ENCODE measurements at regions not wholly inside any gene's neighbourhood (a gene's known extent, or its start where the extent isn't known, plus 50 kb on each side); places are given as distances from the start of the nearest gene placed in this dataset.

- H3K79me2 ChIP-seq (ENCODE audit: insufficient read depth, low read length): no peaks in the 10 kb centered on the region
- no peak overlapping the region for H3K9ac ChIP-seq (ENCODE audit: low read length)
- Mint-ChIP-seq H3K4me3 (ENCODE audit: unreplicated experiment) (no peak overlapping the region), H3K36me3 (ENCODE audit: low read depth, unreplicated experiment) (no peaks in the 10 kb centered on the region), H3K27me3 (ENCODE audit: low read depth, unreplicated experiment) (no peaks in the 10 kb centered on the region), H3K27ac (ENCODE audit: unreplicated experiment) (no peak overlapping the region), H3K4me1 (ENCODE audit: low read depth, unreplicated experiment) (no peaks in the 10 kb centered on the region), H3K9me3 (ENCODE audit: unreplicated experiment) (no peaks in the 10 kb centered on the region)
- no peak overlapping the region for H3K4me3 ChIP-seq (ENCODE audit: insufficient read depth, low read depth, low read length)
- H3K4me2 ChIP-seq (ENCODE audit: low read length): no peak overlapping the region
- H3K36me3 ChIP-seq (ENCODE audit: insufficient read depth, low read length): no peaks in the 10 kb centered on the region
- no peak overlapping the region for H3K27ac ChIP-seq (ENCODE audit: low read depth, low read length)
- FAIRE-seq: no peak
- H3K9me3 ChIP-seq (ENCODE audit: insufficient read depth, low read depth, low read length): no peaks in the 10 kb centered on the region
- no peaks in the 10 kb centered on the region for H3K27me3 ChIP-seq (ENCODE audit: insufficient read depth, low read length)
- DNase-seq (ENCODE audit: low read depth): no peak
- H4K20me1 ChIP-seq (ENCODE audit: insufficient read depth, low read length): no peaks in the 10 kb centered on the region
- H3K4me1 ChIP-seq (ENCODE audit: insufficient read depth, low read length): no peaks in the 10 kb centered on the region
- TF ChIP-seq EZH2 (IDR thresholded peaks at IDR 0.05; ENCODE audit: insufficient read depth, low read length): no peak
- TF ChIP-seq, protein P1, sequence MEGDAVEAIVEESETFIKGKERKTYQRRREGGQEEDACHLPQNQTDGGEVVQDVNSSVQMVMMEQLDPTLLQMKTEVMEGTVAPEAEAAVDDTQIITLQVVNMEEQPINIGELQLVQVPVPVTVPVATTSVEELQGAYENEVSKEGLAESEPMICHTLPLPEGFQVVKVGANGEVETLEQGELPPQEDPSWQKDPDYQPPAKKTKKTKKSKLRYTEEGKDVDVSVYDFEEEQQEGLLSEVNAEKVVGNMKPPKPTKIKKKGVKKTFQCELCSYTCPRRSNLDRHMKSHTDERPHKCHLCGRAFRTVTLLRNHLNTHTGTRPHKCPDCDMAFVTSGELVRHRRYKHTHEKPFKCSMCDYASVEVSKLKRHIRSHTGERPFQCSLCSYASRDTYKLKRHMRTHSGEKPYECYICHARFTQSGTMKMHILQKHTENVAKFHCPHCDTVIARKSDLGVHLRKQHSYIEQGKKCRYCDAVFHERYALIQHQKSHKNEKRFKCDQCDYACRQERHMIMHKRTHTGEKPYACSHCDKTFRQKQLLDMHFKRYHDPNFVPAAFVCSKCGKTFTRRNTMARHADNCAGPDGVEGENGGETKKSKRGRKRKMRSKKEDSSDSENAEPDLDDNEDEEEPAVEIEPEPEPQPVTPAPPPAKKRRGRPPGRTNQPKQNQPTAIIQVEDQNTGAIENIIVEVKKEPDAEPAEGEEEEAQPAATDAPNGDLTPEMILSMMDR (IDR thresholded peaks at IDR 0.05; ENCODE audit: insufficient read depth, low read depth, low read length): no peak
- no peak overlapping the region for H2AFZ ChIP-seq (ENCODE audit: low read depth, low read length)
Measured at GRCh38 chr13:68081061-68081460, 850.9 kb upstream of the PCDH9 start.

- TF ChIP-seq, protein P1 (IDR thresholded peaks at IDR 0.05; ENCODE audit: insufficient read depth, low read depth, low read length): no peak
- no peak for TF ChIP-seq EZH2 (IDR thresholded peaks at IDR 0.05; ENCODE audit: insufficient read depth, low read length)
- Histone ChIP-seq H3K4me1 (ENCODE audit: insufficient read depth, low read length) (no peaks in the 10 kb centered on the region), H3K27me3 (ENCODE audit: insufficient read depth, low read length) (no peaks in the 10 kb centered on the region), H3K27ac (ENCODE audit: low read depth, low read length) (no peak overlapping the region), H3K9me3 (ENCODE audit: insufficient read depth, low read depth, low read length) (no peaks in the 10 kb centered on the region), H4K20me1 (ENCODE audit: insufficient read depth, low read length) (no peaks in the 10 kb centered on the region), H3K36me3 (ENCODE audit: insufficient read depth, low read length) (no peaks in the 10 kb centered on the region), H3K4me3 (ENCODE audit: insufficient read depth, low read depth, low read length) (no peak overlapping the region), H3K79me2 (ENCODE audit: insufficient read depth, low read length) (no peaks in the 10 kb centered on the region), H3K9ac (ENCODE audit: low read length) (no peak overlapping the region), H2AFZ (ENCODE audit: low read depth, low read length) (no peak overlapping the region), H3K4me2 (ENCODE audit: low read length) (no peak overlapping the region)
- Mint-ChIP-seq H3K27ac (ENCODE audit: unreplicated experiment) (no peak overlapping the region), H3K4me1 (ENCODE audit: low read depth, unreplicated experiment) (no peaks in the 10 kb centered on the region), H3K4me3 (ENCODE audit: unreplicated experiment) (no peak overlapping the region), H3K27me3 (ENCODE audit: low read depth, unreplicated experiment) (no peaks in the 10 kb centered on the region), H3K9me3 (ENCODE audit: unreplicated experiment) (no peaks in the 10 kb centered on the region), H3K36me3 (ENCODE audit: low read depth, unreplicated experiment) (no peaks in the 10 kb centered on the region)
- FAIRE-seq: no peak
- no peak for DNase-seq (ENCODE audit: low read depth)
Measured at GRCh38 chr13:68078874-68079273, 848.7 kb upstream of the PCDH9 start.

DNA sequence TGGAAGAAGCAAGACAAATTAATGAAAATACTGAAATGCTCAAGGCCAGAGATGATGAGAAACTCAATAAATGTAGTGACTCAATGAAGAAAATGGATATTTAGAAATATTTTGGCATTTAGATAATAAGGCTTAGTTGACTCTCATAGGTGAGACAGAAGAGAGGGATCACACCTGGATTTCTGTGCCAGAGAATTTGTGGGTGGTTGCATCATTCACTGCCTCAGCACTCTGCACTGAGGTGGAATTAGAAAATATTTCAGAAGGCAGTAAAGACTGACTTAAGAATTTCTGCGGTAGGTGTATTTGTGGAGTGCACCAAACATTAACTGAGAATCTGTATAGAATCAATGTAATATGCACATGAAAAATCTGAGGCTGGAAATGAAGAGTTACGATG, 848.3 kb upstream of the PCDH9 start:
- Mint-ChIP-seq H3K27me3 (ENCODE audit: low read depth, unreplicated experiment) (no peaks in the 10 kb centered on the region), H3K27ac (ENCODE audit: unreplicated experiment) (no peak overlapping the region), H3K36me3 (ENCODE audit: low read depth, unreplicated experiment) (no peaks in the 10 kb centered on the region), H3K4me1 (ENCODE audit: low read depth, unreplicated experiment) (no peaks in the 10 kb centered on the region), H3K9me3 (ENCODE audit: unreplicated experiment) (no peaks in the 10 kb centered on the region), H3K4me3 (ENCODE audit: unreplicated experiment) (no peak overlapping the region)
- DNase-seq (ENCODE audit: low read depth): no peak
- Histone ChIP-seq H2AFZ (ENCODE audit: low read depth, low read length) (no peak overlapping the region), H3K9ac (ENCODE audit: low read length) (no peak overlapping the region), H3K4me2 (ENCODE audit: low read length) (no peak overlapping the region), H3K27me3 (ENCODE audit: insufficient read depth, low read length) (no peaks in the 10 kb centered on the region), H3K4me3 (ENCODE audit: insufficient read depth, low read depth, low read length) (no peak overlapping the region), H3K4me1 (ENCODE audit: insufficient read depth, low read length) (no peaks in the 10 kb centered on the region), H4K20me1 (ENCODE audit: insufficient read depth, low read length) (no peaks in the 10 kb centered on the region), H3K27ac (ENCODE audit: low read depth, low read length) (no peak overlapping the region), H3K36me3 (ENCODE audit: insufficient read depth, low read length) (no peaks in the 10 kb centered on the region), H3K79me2 (ENCODE audit: insufficient read depth, low read length) (no peaks in the 10 kb centered on the region), H3K9me3 (ENCODE audit: insufficient read depth, low read depth, low read length) (no peaks in the 10 kb centered on the region)
- TF ChIP-seq, protein P1 (IDR thresholded peaks at IDR 0.05; ENCODE audit: insufficient read depth, low read depth, low read length): no peak
- TF ChIP-seq EZH2 (IDR thresholded peaks at IDR 0.05; ENCODE audit: insufficient read depth, low read length): no peak
- no peak for FAIRE-seq
